IMR-90 (cell line): ENCODE measurements at regions not wholly inside any gene's neighbourhood (a gene's known extent, or its start where the extent isn't known, plus 50 kb on each side); places are given as distances from the start of the nearest gene placed in this dataset.

ENCODE experiments used
- ATAC-seq: fragments of 200-7000 bp; cut with Tn5 transposase; 2 replicates; pipeline ENCODE4 v1.9.1; 2020; ENCODE audit warnings: low read depth, mild to moderate bottlenecking, moderate library complexity
- BruUV-seq: library from RNA; stranded (reverse); fragments of 400-500 nt; replicated peaks from 2 replicates; lab custom pipeline; 2021; lab: Mats Ljungman, UMichigan
- CTCF ChIA-PET: fragments of 300-600 bp; formaldehyde crosslinking; extraction: SDS; loops from one replicate; lab custom pipeline; 2021; ENCODE audit warnings: antibody characterized with exemption; lab: Yijun Ruan, JAX
- POLR2A ChIA-PET: fragments of 300-600 bp; sonication (Branson Sonifier 250); formaldehyde crosslinking; loops from one replicate; lab custom pipeline; 2022; ENCODE audit warnings: antibody characterized with exemption; ENCODE audit not compliant: unreplicated experiment; lab: Charles Lee
- DNase-seq: peaks from one replicate; pipeline ENCODE4 v3.0.0; 2013
- H2AFZ ChIP-seq: replicated peaks from 2 replicates; pipeline ENCODE3; 2013; ENCODE audit warnings: low read length, mild to moderate bottlenecking; ENCODE audit not compliant: poor library complexity
- H2AK5ac ChIP-seq: 2 replicates; pipeline ENCODE4 v1.6.1; 2013; ENCODE audit warnings: low read depth, low read length, inconsistent platforms
- H2AK9ac ChIP-seq: replicated peaks from 2 replicates; pipeline ENCODE3; 2013; ENCODE audit warnings: mild to moderate bottlenecking, low read depth, low read length, moderate library complexity; ENCODE audit not compliant: poor library complexity
- H2BK120ac ChIP-seq: 2 replicates; pipeline ENCODE4 v1.6.1; 2013; ENCODE audit warnings: low read depth, low read length, inconsistent platforms
- H2BK15ac ChIP-seq: 3 replicates; pipeline ENCODE4 v1.6.1; 2013; ENCODE audit warnings: low read depth, low read length, inconsistent platforms
- H2BK20ac ChIP-seq: 2 replicates; pipeline ENCODE4 v1.6.1; 2013; ENCODE audit warnings: low read depth, mild to moderate bottlenecking, inconsistent platforms, low read length, moderate library complexity
- H2BK5ac ChIP-seq: 2 replicates; pipeline ENCODE4 v1.6.1; 2013; ENCODE audit warnings: mild to moderate bottlenecking, low read depth, low read length, inconsistent platforms; ENCODE audit not compliant: poor library complexity, severe bottlenecking
- H3K14ac ChIP-seq: replicated peaks from 2 replicates; pipeline ENCODE4 v1.6.1; 2013; ENCODE audit warnings: low read depth, low read length, inconsistent platforms
- H3K18ac ChIP-seq: 2 replicates; pipeline ENCODE4 v1.6.1; 2013; ENCODE audit warnings: low read depth, low read length, control low read depth
- H3K23ac ChIP-seq: 2 replicates; pipeline ENCODE4 v1.6.1; 2013; ENCODE audit warnings: low read depth, low read length, inconsistent platforms
- H3K27ac ChIP-seq: 2 replicates; pipeline ENCODE4 v1.5.1; 2013; ENCODE audit warnings: mild to moderate bottlenecking, control low read depth, low read length; ENCODE audit not compliant: insufficient read depth
- H3K27me3 ChIP-seq: 2 replicates; pipeline ENCODE4 v1.6.1; 2013; ENCODE audit warnings: low read length; ENCODE audit not compliant: control insufficient read depth, insufficient read depth
- H3K36me3 ChIP-seq: 2 replicates; pipeline ENCODE4 v1.6.1; 2013; ENCODE audit warnings: low read length, mixed read lengths; ENCODE audit not compliant: control insufficient read depth, insufficient read depth
- H3K4ac ChIP-seq: 2 replicates; pipeline ENCODE4 v1.6.1; 2013; ENCODE audit warnings: low read depth, low read length, inconsistent platforms
- H3K4me1 ChIP-seq: 2 replicates; pipeline ENCODE4 v1.6.1; 2013; ENCODE audit warnings: low read length, mixed read lengths; ENCODE audit not compliant: control insufficient read depth, insufficient read depth
- H3K4me2 ChIP-seq: 2 replicates; pipeline ENCODE4 v1.6.1; 2013; ENCODE audit warnings: low read depth, mild to moderate bottlenecking, control low read depth, low read length, moderate library complexity
- H3K4me3 ChIP-seq: 2 replicates; pipeline ENCODE4 v1.5.1; 2013; ENCODE audit warnings: low read depth, mild to moderate bottlenecking, control low read depth, low read length, moderate library complexity; ENCODE audit not compliant: insufficient read depth
- H3K56ac ChIP-seq: 2 replicates; pipeline ENCODE4 v1.6.1; 2013; ENCODE audit warnings: low read length, inconsistent platforms; ENCODE audit not compliant: insufficient read depth; ENCODE audit errors: extremely low read depth
- H3K79me1 ChIP-seq, 2 experiments: 2 replicates each; pipeline ENCODE4 v1.6.1; 2013; ENCODE audit warnings: low read length in 2 of 2, inconsistent platforms in 1 of 2, low read depth in 1 of 2
- H3K9ac ChIP-seq: 2 replicates; pipeline ENCODE4 v1.6.1; 2013; ENCODE audit warnings: low read depth, low read length, control low read depth
- H3K9me1 ChIP-seq: 2 replicates; pipeline ENCODE4 v1.6.1; 2013; ENCODE audit warnings: low read length, inconsistent platforms; ENCODE audit not compliant: insufficient read depth
- H3K9me3 ChIP-seq: 2 replicates; pipeline ENCODE4 v1.6.1; 2013; ENCODE audit warnings: low read length; ENCODE audit not compliant: control insufficient read depth, insufficient read depth
- H4K20me1 ChIP-seq: 2 replicates; pipeline ENCODE4 v1.6.1; 2013; ENCODE audit warnings: low read length, inconsistent platforms; ENCODE audit not compliant: insufficient read depth
- H4K5ac ChIP-seq: 2 replicates; pipeline ENCODE4 v1.6.1; 2013; ENCODE audit warnings: mild to moderate bottlenecking, low read depth, low read length, control low read depth
- H4K8ac ChIP-seq, 2 experiments: 2 replicates each; pipeline ENCODE4 v1.6.1; 2013; ENCODE audit warnings: low read depth in 2 of 2, low read length in 2 of 2, control low read depth in 1 of 2, inconsistent platforms in 1 of 2
- H4K91ac ChIP-seq: 2 replicates; pipeline ENCODE4 v1.6.1; 2013; ENCODE audit warnings: low read depth, low read length, inconsistent platforms; ENCODE audit not compliant: insufficient read depth
- FOS ChIP-seq: fragments of 150-350 bp; IDR thresholded peaks from 2 replicates; pipeline ENCODE4 v1.6.1; 2016; ENCODE audit warnings: low read depth, low read length
- MAZ ChIP-seq: IDR thresholded peaks from 2 replicates; pipeline ENCODE4 v1.6.1; 2012; ENCODE audit warnings: low read depth, mild to moderate bottlenecking, low read length, improper control_type of control experiment, moderate library complexity, borderline replicate concordance
- MXI1 ChIP-seq: IDR thresholded peaks from 2 replicates; pipeline ENCODE4 v1.6.1; 2012; ENCODE audit warnings: low read depth, mild to moderate bottlenecking, low read length, moderate library complexity, borderline replicate concordance
- WGBS, 2 experiments: methylation state at CpG; one replicate each; pipeline versions ENCODE4 v1.1.5 to v1.1.7; 2013; ENCODE audit warnings: missing lambda C conversion rate in 2 of 2; ENCODE audit not compliant: insufficient read length in 1 of 2; ENCODE audit errors: extremely low coverage in 2 of 2; 5-methylcytosine and 5-hydroxymethylcytosine counted together
- dilution Hi-C: fragments of 300-500 bp; cut with HindIII; formaldehyde crosslinking; loops from one replicate; pipeline ENCODE4 v1.14.3; 2018; ENCODE audit warnings: low sequenced_read_pairs; ENCODE audit not compliant: unreplicated experiment
- in situ Hi-C: fragments of 300-500 bp; cut with MboI; formaldehyde crosslinking; loops from 3 replicates; pipeline ENCODE4 v1.14.3; 2019; ENCODE audit warnings: low sequenced_read_pairs, inconsistent platforms, mixed read lengths
- intact Hi-C: fragments of 100-400 bp; cut with micrococcal nuclease; formaldehyde crosslinking; loops from 2 replicates; pipeline ENCODE4 v1.10.0; 2022

DNA sequence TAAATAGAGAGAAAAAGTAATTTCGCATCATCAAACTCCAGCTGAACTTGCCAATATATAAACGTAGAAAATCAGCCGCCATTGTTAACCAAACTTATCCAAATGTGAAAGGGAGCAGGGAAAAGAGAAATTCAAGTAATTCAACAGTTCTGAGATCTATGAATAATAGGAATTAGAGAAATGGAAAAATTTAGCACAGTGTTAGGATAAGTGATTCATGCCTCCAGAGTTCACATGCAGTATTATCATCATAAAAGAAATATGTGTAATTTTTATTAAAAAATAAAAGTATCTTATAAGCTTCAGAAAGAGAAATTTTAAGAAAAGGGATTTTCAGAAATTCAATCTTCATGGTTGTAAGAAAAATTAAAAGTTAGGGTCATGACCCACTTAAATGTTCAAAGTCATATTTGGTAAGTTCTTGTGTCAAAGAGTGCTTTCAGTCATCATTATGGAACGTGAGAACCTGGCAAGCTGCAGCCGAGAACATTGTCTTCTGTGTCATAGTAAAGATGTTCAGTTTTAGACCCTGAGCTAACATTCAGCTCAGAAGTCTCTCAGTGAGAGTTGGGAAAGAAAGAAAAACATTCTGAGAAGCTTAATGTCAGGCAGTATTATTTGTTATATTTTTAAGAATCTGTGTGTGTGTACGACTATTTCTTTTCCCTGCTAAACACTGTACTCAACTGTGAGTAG is 414.3 kb upstream of the RGPD4 start:
- no peak overlapping the region for H3K27ac ChIP-seq
- no peaks in the 10 kb centered on the region for H3K9me1 ChIP-seq
- H3K4me3 ChIP-seq: no peak overlapping the region
- ATAC-seq: no peak
- DNase-seq: no peak
- H2BK5ac ChIP-seq: no peak overlapping the region
- H3K9ac ChIP-seq: no peak overlapping the region
- H4K20me1 ChIP-seq: no peaks in the 10 kb centered on the region
- no peak overlapping the region for H3K4ac ChIP-seq
- H3K36me3 ChIP-seq: no peaks in the 10 kb centered on the region
- H3K9me3 ChIP-seq: peaks cover 3% of the 10 kb centered on the region; the same call in 1 of the 2 replicates
- H3K4me2 ChIP-seq: no peak overlapping the region
- H2AFZ ChIP-seq: no peak overlapping the region
- intact Hi-C loops: no loop called here
- H3K56ac ChIP-seq: no peak overlapping the region
- H3K14ac ChIP-seq: no peak overlapping the region
- H3K18ac ChIP-seq: no peak overlapping the region
- H2BK15ac ChIP-seq: no peak overlapping the region
- POLR2A ChIA-PET: no interaction called here
- H3K4me1 ChIP-seq: no peaks in the 10 kb centered on the region
- in situ Hi-C loops: no loop called here
- no peak overlapping the region for H2BK120ac ChIP-seq
- no peak for TF ChIP-seq MAZ
- no peak for TF ChIP-seq MXI1
- no peak for TF ChIP-seq FOS
- no peak overlapping the region for H3K23ac ChIP-seq
- H3K27me3 ChIP-seq: no peaks in the 10 kb centered on the region
- no peak overlapping the region for H2AK9ac ChIP-seq
- CTCF ChIA-PET: no interaction called here
- H2BK20ac ChIP-seq: no peak overlapping the region
- no peak overlapping the region for H4K91ac ChIP-seq
- no CpG with 5 or more reads among the region's 6 CpGs for WGBS, 2 experiments
- dilution Hi-C loops: no loop called here
- no peak overlapping the region for H4K5ac ChIP-seq
- no peaks in the 10 kb centered on the region for H3K79me1 ChIP-seq
- no peak overlapping the region for H4K8ac ChIP-seq
- BruUV-seq: no TSS peak
- H2AK5ac ChIP-seq: no peak overlapping the region
